H1 (cell line): ENCODE measurements at regions not wholly inside any gene's neighbourhood (a gene's known extent, or its start where the extent isn't known, plus 50 kb on each side); places are given as distances from the start of the nearest gene placed in this dataset.

ENCODE experiments used
- CTCF ChIA-PET: fragments of 300-600 bp; sonication (Branson Sonifier 250); formaldehyde crosslinking; loops from one replicate; lab custom pipeline; 2021; ENCODE audit not compliant: partially characterized antibody; lab: Charles Lee
- POLR2A ChIA-PET: fragments of 300-600 bp; sonication (Branson Sonifier 250); formaldehyde crosslinking; loops from one replicate; lab custom pipeline; 2021; ENCODE audit warnings: inconsistent platforms; ENCODE audit not compliant: partially characterized antibody; lab: Charles Lee
- DNase-seq, 2 experiments: peaks; one replicate each; pipeline versions ENCODE4 v3.0.0 to v3.0.0-alpha.2; 2010 to 2022; ENCODE audit warnings: low spot score in 2 of 2, low read depth in 1 of 2, mixed read lengths in 1 of 2
- FAIRE-seq: peaks from 2 replicates; lab custom pipeline; 2011; peaks lifted over from hg19 to GRCh38; lab: Jason Lieb, UNC
- H2AFZ ChIP-seq: 2 replicates; pipeline ENCODE4 v1.8.1; 2012; ENCODE audit warnings: low read length, inconsistent platforms
- H2AK5ac ChIP-seq: 2 replicates; pipeline ENCODE4 v1.6.1; 2013; ENCODE audit warnings: low read depth, low read length
- H2BK120ac ChIP-seq: replicated peaks from 2 replicates; pipeline ENCODE3; 2013; ENCODE audit warnings: low read depth, low read length, inconsistent platforms
- H2BK12ac ChIP-seq: 2 replicates; pipeline ENCODE4 v1.6.1; 2013; ENCODE audit warnings: low read depth, low read length
- H2BK15ac ChIP-seq: 2 replicates; pipeline ENCODE4 v1.6.1; 2013; ENCODE audit warnings: low read length
- H2BK20ac ChIP-seq: 2 replicates; pipeline ENCODE4 v1.6.1; 2013; ENCODE audit warnings: low read length
- H2BK5ac ChIP-seq: 2 replicates; pipeline ENCODE4 v1.6.1; 2013; ENCODE audit warnings: low read depth, low read length
- H3K14ac ChIP-seq: 2 replicates; pipeline ENCODE4 v1.6.1; 2013; ENCODE audit warnings: inconsistent platforms; ENCODE audit not compliant: insufficient read length
- H3K18ac ChIP-seq: 2 replicates; pipeline ENCODE4 v1.6.1; 2013; ENCODE audit warnings: low read length; ENCODE audit errors: extremely low read depth
- H3K23ac ChIP-seq: 2 replicates; pipeline ENCODE4 v1.6.1; 2013; ENCODE audit warnings: inconsistent platforms; ENCODE audit not compliant: insufficient read length
- H3K23me2 ChIP-seq: 2 replicates; pipeline ENCODE4 v1.6.1; 2013; ENCODE audit warnings: low read depth, low read length
- H3K27ac ChIP-seq: 2 replicates; pipeline ENCODE4 v1.6.1; 2011; ENCODE audit warnings: low read depth, low read length, inconsistent platforms
- H3K27me3 ChIP-seq, 4 experiments: replicated peaks in 1 of 4; 1 replicate in 1 of 4; 2 replicates in 3 of 4; pipeline versions ENCODE4 v1.6.1 to v1.8.1; 2011 to 2013; ENCODE audit warnings: low read length in 3 of 4, mild to moderate bottlenecking in 3 of 4, inconsistent platforms in 2 of 4, mixed read lengths in 2 of 4, moderate library complexity in 1 of 4; ENCODE audit not compliant: control insufficient read depth in 3 of 4, insufficient read depth in 3 of 4; ENCODE audit errors: extremely low read depth in 1 of 4
- H3K36me3 ChIP-seq, 4 experiments: 2 replicates each; pipeline versions ENCODE4 v1.6.1 to v1.8.1; 2011 to 2013; ENCODE audit warnings: mild to moderate bottlenecking in 4 of 4, low read length in 3 of 4, moderate library complexity in 2 of 4, control low read depth in 1 of 4, inconsistent platforms in 1 of 4; ENCODE audit not compliant: insufficient read depth in 4 of 4, control insufficient read depth in 2 of 4
- H3K4ac ChIP-seq: replicated peaks from 2 replicates; pipeline ENCODE3; 2013; ENCODE audit warnings: low read length, low read depth, mixed read lengths, inconsistent platforms; ENCODE audit not compliant: insufficient read length
- H3K4me1 ChIP-seq, 4 experiments: replicated peaks in 1 of 4; 1 replicate in 1 of 4; 2 replicates in 3 of 4; pipeline versions ENCODE4 v1.6.1 to v1.8.1; 2011 to 2013; ENCODE audit warnings: low read length in 3 of 4, inconsistent platforms in 2 of 4, mixed read lengths in 1 of 4; ENCODE audit not compliant: insufficient read depth in 4 of 4, control insufficient read depth in 3 of 4
- H3K4me2 ChIP-seq, 2 experiments: 2 replicates each; pipeline versions ENCODE4 v1.6.1 to v1.8.1; 2011 to 2013; ENCODE audit warnings: low read depth in 2 of 2, low read length in 2 of 2, control low read depth in 1 of 2, inconsistent platforms in 1 of 2, mild to moderate bottlenecking in 1 of 2; ENCODE audit not compliant: insufficient read depth in 1 of 2
- H3K4me3 ChIP-seq, 4 experiments: fragments of 200-600, 300-600 bp in 1 of 4; sonication (generic), shearing (Covaris generic), sonication (Bioruptor Twin) in 1 of 4; 2 replicates each; pipeline versions ENCODE4 v1.5.1 to v1.8.1; 2011 to 2016; ENCODE audit warnings: low read length in 4 of 4, low read depth in 3 of 4, control low read depth in 2 of 4, inconsistent platforms in 2 of 4, mild to moderate bottlenecking in 2 of 4, mixed read lengths in 1 of 4, moderate library complexity in 1 of 4; ENCODE audit not compliant: insufficient read depth in 2 of 4; ENCODE audit errors: extremely low read depth in 1 of 4
- H3K56ac ChIP-seq: replicated peaks from 2 replicates; pipeline ENCODE3; 2013; ENCODE audit warnings: low read depth, mild to moderate bottlenecking, mixed read lengths, low read length, inconsistent platforms; ENCODE audit not compliant: insufficient read length
- H3K79me1 ChIP-seq: 2 replicates; pipeline ENCODE4 v1.6.1; 2013; ENCODE audit warnings: low read depth, low read length, control low read depth
- H3K79me2 ChIP-seq, 2 experiments: 2 replicates each; pipeline versions ENCODE4 v1.6.1 to v1.8.1; 2012 to 2013; ENCODE audit warnings: low read length in 2 of 2, mild to moderate bottlenecking in 2 of 2, inconsistent platforms in 1 of 2; ENCODE audit not compliant: insufficient read depth in 2 of 2, control insufficient read depth in 1 of 2
- H3K9ac ChIP-seq, 4 experiments: replicated peaks in 1 of 4; 1 replicate in 1 of 4; 2 replicates in 3 of 4; pipeline versions ENCODE4 v1.6.1 to v1.8.1; 2011 to 2013; ENCODE audit warnings: low read depth in 3 of 4, low read length in 3 of 4, control low read depth in 2 of 4, mild to moderate bottlenecking in 2 of 4, moderate library complexity in 2 of 4, inconsistent platforms in 1 of 4; ENCODE audit errors: extremely low read depth in 1 of 4
- H3K9me3 ChIP-seq, 2 experiments: 2 replicates each; pipeline versions ENCODE4 v1.6.1 to v1.8.1; 2012 to 2013; ENCODE audit warnings: mild to moderate bottlenecking in 2 of 2, moderate library complexity in 2 of 2, control low read depth in 1 of 2, inconsistent platforms in 1 of 2, low read depth in 1 of 2, low read length in 1 of 2, mixed read lengths in 1 of 2; ENCODE audit not compliant: insufficient read depth in 2 of 2
- H4K20me1 ChIP-seq, 2 experiments: replicated peaks in 1 of 2; 2 replicates each; pipeline versions ENCODE3 to v1.8.1; 2011 to 2013; ENCODE audit warnings: inconsistent platforms in 2 of 2, low read length in 2 of 2, mild to moderate bottlenecking in 1 of 2; ENCODE audit not compliant: insufficient read depth in 2 of 2, control insufficient read depth in 1 of 2
- H4K5ac ChIP-seq: 2 replicates; pipeline ENCODE4 v1.6.1; 2013; ENCODE audit warnings: low read length, low read depth, mixed read lengths, inconsistent platforms; ENCODE audit not compliant: insufficient read length
- H4K8ac ChIP-seq: 2 replicates; pipeline ENCODE4 v1.8.0; 2013; ENCODE audit warnings: mild to moderate bottlenecking, moderate library complexity, low read length, inconsistent platforms; ENCODE audit not compliant: insufficient read depth; ENCODE audit errors: extremely low read depth
- H4K91ac ChIP-seq: replicated peaks from 2 replicates; pipeline ENCODE3; 2013; ENCODE audit warnings: low read length, mixed read lengths, inconsistent platforms; ENCODE audit not compliant: insufficient read length
- ATF3 ChIP-seq: IDR thresholded peaks from 2 replicates; pipeline ENCODE4 v1.6.1; 2011; ENCODE audit warnings: low read depth, mild to moderate bottlenecking, low read length; ENCODE audit not compliant: insufficient read depth
- BCL11A ChIP-seq, 2 experiments: IDR thresholded peaks; one replicate each; pipeline ENCODE4 v1.6.1; 2011; ENCODE audit warnings: low read depth in 2 of 2, low read length in 2 of 2, mild to moderate bottlenecking in 2 of 2
- BRCA1 ChIP-seq: IDR thresholded peaks from 2 replicates; pipeline ENCODE4 v1.6.1; 2012; ENCODE audit warnings: low read depth, low read length, improper control_type of control experiment
- CHD1 ChIP-seq: IDR thresholded peaks from 2 replicates; pipeline ENCODE4 v1.6.1; 2012; ENCODE audit warnings: low read depth, low read length, improper control_type of control experiment
- CHD2 ChIP-seq: IDR thresholded peaks from 2 replicates; pipeline ENCODE4 v1.6.1; 2012; ENCODE audit warnings: low read length, improper control_type of control experiment
- E2F6 ChIP-seq: IDR thresholded peaks from 2 replicates; pipeline ENCODE4 v1.6.1; 2012; ENCODE audit warnings: inconsistent platforms
- JUN ChIP-seq: IDR thresholded peaks from 2 replicates; pipeline ENCODE4 v1.6.1; 2011; ENCODE audit warnings: low read depth, mild to moderate bottlenecking, improper control_type of control experiment, low read length
- JUND ChIP-seq: IDR thresholded peaks from 2 replicates; pipeline ENCODE4 v1.6.1; 2011; ENCODE audit warnings: mild to moderate bottlenecking, improper control_type of control experiment, low read length
- KDM1A ChIP-seq: fragments of 200-600, 300-600 bp; sonication (generic); IDR thresholded peaks from 2 replicates; pipeline ENCODE4 v1.7.1; 2016; ENCODE audit warnings: mild to moderate bottlenecking, low read length, borderline replicate concordance
- MAFK ChIP-seq: IDR thresholded peaks from 2 replicates; pipeline ENCODE4 v1.6.1; 2012; ENCODE audit warnings: low read depth, mild to moderate bottlenecking, improper control_type of control experiment, low read length
- NANOG ChIP-seq: IDR thresholded peaks from 2 replicates; pipeline ENCODE4 v1.6.1; 2011; ENCODE audit warnings: low read length, low read depth, mild to moderate bottlenecking, inconsistent platforms; ENCODE audit not compliant: insufficient read depth, poor library complexity, severe bottlenecking
- POLR2A ChIP-seq, 2 experiments: IDR thresholded peaks; 1 replicate in 1 of 2; 2 replicates in 1 of 2; pipeline ENCODE4 v1.6.1; 2011; ENCODE audit warnings: low read depth in 2 of 2, low read length in 2 of 2, mild to moderate bottlenecking in 2 of 2; ENCODE audit errors: control extremely low read depth in 1 of 2
- RFX5 ChIP-seq: IDR thresholded peaks from 2 replicates; pipeline ENCODE4 v1.6.1; 2011; ENCODE audit warnings: low read depth, low read length, improper control_type of control experiment, borderline replicate concordance
- RNF2 ChIP-seq: fragments of 200-900, 300-1000 bp; sonication (generic); IDR thresholded peaks from 2 replicates; pipeline ENCODE4 v1.7.1; 2016; ENCODE audit warnings: borderline replicate concordance, low read depth, mild to moderate bottlenecking, antibody characterized with exemption, low read length; ENCODE audit not compliant: poor library complexity, severe bottlenecking; ENCODE audit errors: missing control alignments
- ZNF274 ChIP-seq: IDR thresholded peaks from 2 replicates; pipeline ENCODE4 v1.7.0; 2012; ENCODE audit warnings: low read length, borderline replicate concordance; ENCODE audit errors: extremely low read depth

- DNase-seq (no peak), FAIRE-seq (no peak)
- Histone ChIP-seq H3K23me2 (no peaks in the 10 kb centered on the region), H3K4me2 (no peak overlapping the region), H2BK20ac (no peak overlapping the region), H3K56ac (no peak overlapping the region), H3K9ac (no peak overlapping the region), H3K27ac (no peak overlapping the region), H2BK5ac (no peak overlapping the region), H3K9me3 (no peaks in the 10 kb centered on the region), H3K18ac (no peak overlapping the region), H2BK120ac (no peak overlapping the region), H4K20me1 (no peaks in the 10 kb centered on the region), H3K79me2 (no peaks in the 10 kb centered on the region), H3K36me3 (no peaks in the 10 kb centered on the region), H3K4me1 (no peaks in the 10 kb centered on the region; a peak in 2 of 7 replicates), H3K79me1 (no peaks in the 10 kb centered on the region), H2AK5ac (no peak overlapping the region), H3K4ac (no peak overlapping the region), H3K4me3 (no peak overlapping the region), H4K91ac (no peak overlapping the region), H3K23ac (no peak overlapping the region), H3K14ac (no peak overlapping the region), H2BK12ac (no peak overlapping the region), H2BK15ac (no peak overlapping the region), H3K27me3 (no peaks in the 10 kb centered on the region), H4K8ac (no peak overlapping the region), H2AFZ (no peak overlapping the region), H4K5ac (no peak overlapping the region)
- CTCF ChIA-PET = interaction anchor here (0.7 kb wide), 1 partner anchor 60 kb away, joined by 4 read pairs; no protein-coding TSS in a partner anchor
- POLR2A ChIA-PET = no interaction called here
- TF ChIP-seq NANOG (no peak), E2F6 (no peak), BCL11A (IDR thresholded peaks at IDR 0.05; ENCODE audit: low read depth in 2 of 2, low read length in 2 of 2) (no peak), RNF2 (no peak), KDM1A (no peak), ZNF274 (no peak), JUN (no peak), RFX5 (no peak), JUND (no peak), POLR2A (IDR thresholded peaks at IDR 0.05; ENCODE audit: control extremely low read depth in 1 of 2, low read depth in 2 of 2, low read length in 2 of 2) (no peak), BRCA1 (no peak), MAFK (no peak), CHD2 (no peak), ATF3 (no peak), CHD1 (no peak)
These were observed 239.9 kb upstream of the DYNLRB2 start for GRCh38 chr16:80300876-80301275.
